ENCODE measurements at regions not wholly inside any gene's neighbourhood (a gene's known extent, or its start where the extent isn't known, plus 50 kb on each side); places are given as distances from the start of the nearest gene placed in this dataset.
"Not testable (repeated sequence)": the region's sequence is repeated elsewhere in the genome, so short reads cannot be mapped to it uniquely, and the experiment has no call there.

DNA sequence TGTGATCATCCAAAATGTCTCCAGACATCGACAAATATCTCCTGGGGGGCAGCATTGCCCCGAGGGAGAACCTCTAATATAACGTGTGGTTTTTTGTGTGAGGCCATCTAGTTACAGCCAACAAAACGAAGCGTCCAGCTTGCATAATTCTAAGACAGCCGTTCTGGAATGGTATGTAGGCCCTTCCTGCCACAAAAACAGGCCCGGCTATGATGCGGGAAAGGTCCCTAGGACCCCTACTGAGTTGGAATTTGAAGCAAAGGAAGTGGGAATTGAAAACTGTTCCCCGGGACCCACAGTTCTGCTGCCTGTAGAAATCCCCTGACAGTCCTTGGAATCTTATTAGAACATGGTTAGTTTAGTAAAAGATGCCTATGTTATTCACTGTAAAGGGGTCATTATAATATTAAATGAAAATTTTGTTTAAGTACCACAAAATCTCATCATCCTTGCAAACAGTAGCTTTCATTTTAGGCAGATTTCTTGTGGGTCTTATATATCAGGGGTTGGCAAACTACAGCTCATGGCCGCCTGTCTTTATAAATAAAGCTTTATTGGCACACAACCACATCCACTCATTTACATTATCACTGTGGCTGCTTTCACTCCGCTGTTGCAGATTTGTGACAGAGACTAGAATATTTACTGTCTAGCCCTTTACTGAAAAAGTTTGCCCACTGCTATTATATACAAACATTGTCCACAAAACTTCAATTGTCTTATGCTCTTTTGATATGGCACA is 70.7 kb downstream of the MSX2 start:
- DNase-seq (ENCODE audit: low spot score) (no peak), ATAC-seq (ENCODE audit: insufficient number of reproducible peaks, low FRiP score, low read depth) (no peak)
- no peak for TF ChIP-seq CTCF (IDR thresholded peaks at IDR 0.05)
- Histone ChIP-seq H3K9me3 (no peaks in the 10 kb centered on the region), H3K27me3 (replicated peaks; ENCODE audit: insufficient read depth) (no peaks in the 10 kb centered on the region), H3K36me3 (no peaks in the 10 kb centered on the region), H3K4me1 (ENCODE audit: control insufficient read depth in 1 of 2, low read depth in 2 of 2) (no peaks in the 10 kb centered on the region), H3K4me3 (no peak overlapping the region), H3K27ac (no peak overlapping the region)

- peak; percentile 21 for ATAC-seq (ENCODE audit: insufficient number of reproducible peaks, low FRiP score, low read depth)
- Histone ChIP-seq H3K36me3 (no peaks in the 10 kb centered on the region), H3K4me3 (no peak overlapping the region), H3K27ac (no peak overlapping the region), H3K9me3 (no peaks in the 10 kb centered on the region), H3K4me1 (ENCODE audit: control insufficient read depth in 1 of 2, low read depth in 2 of 2) (no peaks in the 10 kb centered on the region), H3K27me3 (replicated peaks; ENCODE audit: insufficient read depth) (no peaks in the 10 kb centered on the region)
- peak; percentile 85 for TF ChIP-seq CTCF (IDR thresholded peaks at IDR 0.05)
- DNase-seq (ENCODE audit: low spot score), result no peak
Observed at GRCh38 chr5:174793684-174794328, 69.4 kb downstream of the MSX2 start.

GRCh38 chr5:174793076-174793475 is 68.7 kb downstream of the MSX2 start:
- Histone ChIP-seq H3K27me3 (replicated peaks; ENCODE audit: insufficient read depth) (no peaks in the 10 kb centered on the region), H3K27ac (no peak overlapping the region), H3K36me3 (no peaks in the 10 kb centered on the region), H3K9me3 (no peaks in the 10 kb centered on the region), H3K4me3 (no peak overlapping the region), H3K4me1 (ENCODE audit: control insufficient read depth in 1 of 2, low read depth in 2 of 2) (no peaks in the 10 kb centered on the region)
- DNase-seq (ENCODE audit: low spot score), result no peak
- ATAC-seq (ENCODE audit: insufficient number of reproducible peaks, low FRiP score, low read depth), result no peak
- no peak for TF ChIP-seq CTCF (IDR thresholded peaks at IDR 0.05)

- not testable (repeated sequence) for H3K27me3 ChIP-seq (replicated peaks; ENCODE audit: insufficient read depth); DNase-seq (ENCODE audit: low spot score); H3K36me3 ChIP-seq; H3K4me3 ChIP-seq; H3K4me1 ChIP-seq (ENCODE audit: control insufficient read depth in 1 of 2, low read depth in 2 of 2); H3K27ac ChIP-seq; H3K9me3 ChIP-seq; ATAC-seq (ENCODE audit: insufficient number of reproducible peaks, low FRiP score, low read depth)
Observed at GRCh38 chr5:174792265-174792664, 67.9 kb downstream of the MSX2 start.

- ATAC-seq (ENCODE audit: insufficient number of reproducible peaks, low FRiP score, low read depth) (no peak), DNase-seq (ENCODE audit: low spot score) (no peak)
- Histone ChIP-seq H3K36me3 (no peaks in the 10 kb centered on the region), H3K9me3 (no peaks in the 10 kb centered on the region), H3K27me3 (replicated peaks; ENCODE audit: insufficient read depth) (no peaks in the 10 kb centered on the region), H3K27ac (no peak overlapping the region), H3K4me3 (no peak overlapping the region), H3K4me1 (ENCODE audit: control insufficient read depth in 1 of 2, low read depth in 2 of 2) (no peaks in the 10 kb centered on the region)
- no peak for TF ChIP-seq CTCF (IDR thresholded peaks at IDR 0.05)
Observed at GRCh38 chr5:174790906-174791305, 66.5 kb downstream of the MSX2 start.

All from thoracic aorta (tissue), 2 donors.